ENCODE measurements at regions not wholly inside any gene's neighbourhood (a gene's known extent, or its start where the extent isn't known, plus 50 kb on each side); places are given as distances from the start of the nearest gene placed in this dataset.

- CTCF ChIA-PET = no interaction called here
- Mint-ChIP-seq H3K27me3 (ENCODE audit: insufficient read depth, unreplicated experiment) (no peaks in the 10 kb centered on the region), H3K4me1 (ENCODE audit: insufficient read depth, unreplicated experiment) (no peaks in the 10 kb centered on the region), H3K36me3 (ENCODE audit: insufficient read depth, unreplicated experiment) (no peaks in the 10 kb centered on the region), H3K9me3 (ENCODE audit: unreplicated experiment) (no peaks in the 10 kb centered on the region), H3K27ac (ENCODE audit: low read depth, unreplicated experiment) (no peak overlapping the region), H3K4me3 (ENCODE audit: unreplicated experiment) (no peak overlapping the region)
- intact Hi-C loops (cut with micrococcal nuclease) = no loop called here
- BruUV-seq (replicated peaks) = no TSS peak
- no peak for TF ChIP-seq CTCF (IDR thresholded peaks at IDR 0.05; ENCODE audit: unreplicated experiment)
- no peak for DNase-seq (ENCODE audit: unreplicated experiment)
- POLR2A ChIA-PET = interaction anchor here (1.0 kb wide), 1 partner anchor 22 kb away, joined by 3 read pairs; no protein-coding TSS in a partner anchor
Observed at GRCh38 chr7:24175603-24176002, 108.4 kb upstream of the NPY start.

DNA sequence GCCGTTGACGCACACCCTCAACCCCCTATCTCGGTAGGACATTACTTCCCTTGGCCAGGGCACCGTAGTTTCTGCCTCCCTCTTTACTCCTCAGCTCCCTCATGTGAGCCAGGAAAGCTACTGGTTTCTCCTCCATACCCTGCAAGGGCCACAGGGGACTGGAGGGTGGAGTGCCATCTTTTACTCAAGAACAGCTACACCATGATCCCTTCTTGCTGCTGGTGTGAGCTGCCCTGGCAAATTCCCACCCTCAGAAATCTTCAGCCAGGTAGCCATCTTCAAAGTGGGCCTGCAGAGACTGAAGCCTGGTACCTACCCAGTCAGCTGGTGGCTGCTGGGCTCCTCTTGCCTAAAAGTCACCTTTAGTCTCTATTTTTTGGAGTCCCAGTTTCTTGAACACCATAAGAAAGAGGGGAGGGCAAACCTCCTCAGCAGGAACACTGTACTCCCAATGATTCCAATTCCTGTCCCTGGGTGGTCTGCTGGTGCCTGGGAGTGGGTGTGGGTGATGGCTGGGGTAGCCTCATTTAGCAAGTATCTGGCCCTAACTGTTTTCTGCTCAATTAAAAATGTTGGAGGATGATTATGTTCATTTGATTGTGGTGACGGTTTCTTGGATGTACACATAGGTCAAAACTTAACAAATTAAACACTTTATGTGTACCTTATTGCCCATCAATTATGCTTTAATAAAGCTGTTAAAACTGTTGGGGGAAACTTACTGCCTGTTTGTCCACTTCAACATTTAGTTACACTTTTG is 105.0 kb upstream of the NPY start:
- intact Hi-C loops (cut with micrococcal nuclease) = no loop called here
- CTCF ChIA-PET = no interaction called here
- BruUV-seq (replicated peaks) = no TSS peak

DNA sequence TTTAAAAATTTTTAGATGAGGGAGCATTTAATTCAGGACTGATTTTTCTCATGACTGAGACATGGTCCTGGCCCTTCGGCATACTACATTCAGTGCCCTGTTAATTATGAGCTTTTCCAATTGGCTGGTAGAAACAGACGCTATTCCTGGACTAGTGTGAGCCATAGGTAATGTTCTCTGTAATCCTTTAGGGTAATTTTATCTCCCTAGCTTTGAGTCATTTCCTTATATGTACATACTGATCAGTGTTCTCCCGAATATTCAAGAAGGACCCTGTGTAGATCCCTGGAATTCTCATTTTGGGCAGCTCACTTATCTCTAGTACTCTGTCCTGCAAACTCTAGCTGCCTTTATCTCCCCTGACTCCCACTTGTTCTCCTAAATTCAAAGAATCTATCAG is 92.6 kb upstream of the NPY start:
- no peak for TF ChIP-seq CTCF (IDR thresholded peaks at IDR 0.05; ENCODE audit: unreplicated experiment)
- CTCF ChIA-PET = no interaction called here
- H3K9me3 Mint-ChIP-seq (ENCODE audit: unreplicated experiment) = no peaks in the 10 kb centered on the region
- H3K4me3 Mint-ChIP-seq (ENCODE audit: unreplicated experiment) = no peak overlapping the region
- DNase-seq (ENCODE audit: unreplicated experiment) = no peak
- POLR2A ChIA-PET = interaction anchor here (0.6 kb wide), 1 partner anchor 11 kb away, joined by 3 read pairs; no protein-coding TSS in a partner anchor
- peaks cover 6% of the 10 kb centered on the region for H3K36me3 Mint-ChIP-seq (ENCODE audit: insufficient read depth, unreplicated experiment)
- peaks cover under 1% of the 10 kb centered on the region for H3K27me3 Mint-ChIP-seq (ENCODE audit: insufficient read depth, unreplicated experiment)
- H3K4me1 Mint-ChIP-seq (ENCODE audit: insufficient read depth, unreplicated experiment) = no peaks in the 10 kb centered on the region
- no TSS peak for BruUV-seq (replicated peaks)
- H3K27ac Mint-ChIP-seq (ENCODE audit: low read depth, unreplicated experiment) = no peak overlapping the region
- intact Hi-C loops (cut with micrococcal nuclease) = no loop called here

More for the DNA sequence above, 105.0 kb upstream of the NPY start:
- Mint-ChIP-seq H3K4me3 (ENCODE audit: unreplicated experiment) (no peak overlapping the region), H3K27me3 (ENCODE audit: insufficient read depth, unreplicated experiment) (no peaks in the 10 kb centered on the region), H3K9me3 (ENCODE audit: unreplicated experiment) (no peaks in the 10 kb centered on the region), H3K36me3 (ENCODE audit: insufficient read depth, unreplicated experiment) (no peaks in the 10 kb centered on the region), H3K4me1 (ENCODE audit: insufficient read depth, unreplicated experiment) (no peaks in the 10 kb centered on the region), H3K27ac (ENCODE audit: low read depth, unreplicated experiment) (no peak overlapping the region)
- DNase-seq (ENCODE audit: unreplicated experiment) = no peak
- TF ChIP-seq CTCF (IDR thresholded peaks at IDR 0.05; ENCODE audit: unreplicated experiment) = no peak
- POLR2A ChIA-PET = no interaction called here

- POLR2A ChIA-PET = no interaction called here
- intact Hi-C loops (cut with micrococcal nuclease) = no loop called here
- no peaks in the 10 kb centered on the region for H3K4me1 Mint-ChIP-seq (ENCODE audit: insufficient read depth, unreplicated experiment)
- no TSS peak for BruUV-seq (replicated peaks)
- peak; percentile 32 for DNase-seq (ENCODE audit: unreplicated experiment)
- H3K9me3 Mint-ChIP-seq (ENCODE audit: unreplicated experiment) = no peaks in the 10 kb centered on the region
- H3K27ac Mint-ChIP-seq (ENCODE audit: low read depth, unreplicated experiment) = no peak overlapping the region
- peaks cover 6% of the 10 kb centered on the region for H3K36me3 Mint-ChIP-seq (ENCODE audit: insufficient read depth, unreplicated experiment)
- CTCF ChIA-PET = interaction anchor here (0.7 to 1.0 kb wide), 2 partner anchors 9 to 151 kb away, joined by 3 read pairs; no protein-coding TSS in a partner anchor
- no peak overlapping the region for H3K4me3 Mint-ChIP-seq (ENCODE audit: unreplicated experiment)
- TF ChIP-seq CTCF (IDR thresholded peaks at IDR 0.05; ENCODE audit: unreplicated experiment) = no peak
- H3K27me3 Mint-ChIP-seq (ENCODE audit: insufficient read depth, unreplicated experiment) = no peaks in the 10 kb centered on the region
Observed at GRCh38 chr7:24192053-24192452, 91.9 kb upstream of the NPY start.
